ENCODE measurements at regions not wholly inside any gene's neighbourhood (a gene's known extent, or its start where the extent isn't known, plus 50 kb on each side); places are given as distances from the start of the nearest gene placed in this dataset.

GRCh38 chr12:103100257-103100831 lies 142.9 kb downstream of the ASCL1 start:
- ATAC-seq: no peak

GRCh38 chr12:103102225-103102744 lies 144.8 kb downstream of the ASCL1 start:
- peak; percentile 51 to 61 for ATAC-seq

- no peak for ATAC-seq
Observed at GRCh38 chr12:103105971-103106597, 148.6 kb downstream of the ASCL1 start.

GRCh38 chr12:103109861-103110260 lies 152.4 kb downstream of the ASCL1 start:
- ATAC-seq: no peak

GRCh38 chr12:103114296-103115055 lies 157.0 kb downstream of the ASCL1 start:
- ATAC-seq: no peak

GRCh38 chr12:103128862-103129501 lies 171.5 kb downstream of the ASCL1 start:
- ATAC-seq: no peak

- ATAC-seq: no peak
Observed at GRCh38 chr12:103130564-103130963, 173.1 kb downstream of the ASCL1 start.

- ATAC-seq: no peak
Observed at GRCh38 chr12:103138538-103138937, 181.1 kb downstream of the ASCL1 start.

- no peak for ATAC-seq
Observed at GRCh38 chr12:103139876-103140275, 182.4 kb downstream of the ASCL1 start.

GRCh38 chr12:103140286-103140685 lies 182.8 kb downstream of the ASCL1 start:
- no peak for ATAC-seq

- no peak for ATAC-seq
Observed at GRCh38 chr12:103144278-103144677, 186.8 kb downstream of the ASCL1 start.

- no peak for ATAC-seq
Observed at GRCh38 chr12:103160622-103161021, 203.1 kb downstream of the ASCL1 start.

- no peak for ATAC-seq
Observed at GRCh38 chr12:103161582-103162362, 204.3 kb downstream of the ASCL1 start.

GRCh38 chr12:103166949-103167348 lies 209.5 kb downstream of the ASCL1 start:
- no peak for ATAC-seq

- ATAC-seq: no peak
Observed at GRCh38 chr12:103172447-103173112, 215.1 kb downstream of the ASCL1 start.

GRCh38 chr12:103175625-103176024 lies 218.2 kb downstream of the ASCL1 start:
- no peak for ATAC-seq

GRCh38 chr12:103177639-103178255 lies 220.3 kb downstream of the ASCL1 start:
- no peak for ATAC-seq

GRCh38 chr12:103178366-103179080 lies 221.0 kb downstream of the ASCL1 start:
- no peak for ATAC-seq

GRCh38 chr12:103181366-103182152 lies 224.1 kb downstream of the ASCL1 start:
- ATAC-seq: peak in 1 of 2 donors; percentile 36

GRCh38 chr12:103182299-103182698 lies 224.8 kb downstream of the ASCL1 start:
- ATAC-seq: no peak

Data from activated CD4-positive, CD25-positive, alpha-beta regulatory T cell treated with anti-CD3 and anti-CD28 coated beads, Interleukin-2, amount 50 U/mL, for 24 hours (primary cell).